T-cell (primary cell): ENCODE measurements at regions not wholly inside any gene's neighbourhood (a gene's known extent, or its start where the extent isn't known, plus 50 kb on each side); places are given as distances from the start of the nearest gene placed in this dataset.

ENCODE experiments used
- ATAC-seq, 4 experiments: fragments of 200-7000 bp in 3 of 4; fragments of 150-1000 bp in 1 of 4; cut with Tn5 transposase; replicated peaks in 1 of 4; 1 replicate in 3 of 4; 2 replicates in 1 of 4; pipeline ENCODE4 v1.10.0; 2021; ENCODE audit warnings: moderate library complexity in 3 of 4, mild to moderate bottlenecking in 2 of 4, moderate number of reproducible peaks in 1 of 4
- CTCF ChIA-PET, 2 donors: fragments of 300-600 bp; sonication (Branson Sonifier 250); formaldehyde crosslinking; loops; one replicate each; lab custom pipeline; 2022; ENCODE audit warnings: antibody characterized with exemption in 2 of 2; lab: Charles Lee
- POLR2A ChIA-PET, 2 donors: fragments of 300-600 bp; sonication (Branson Sonifier 250); formaldehyde crosslinking; loops; one replicate each; lab custom pipeline; 2022; ENCODE audit warnings: antibody characterized with exemption in 2 of 2; lab: Charles Lee
- DNase-seq, 35 experiments: peaks; one replicate each; pipeline versions ENCODE4 v3.0.0 to v3.0.0-alpha.2; 2013 to 2023
- H3K27ac ChIP-seq: one replicate; pipeline ENCODE4 v1.5.1; 2013; ENCODE audit warnings: low read length
- H3K27me3 ChIP-seq, 2 experiments: replicated peaks in 1 of 2; 1 replicate in 1 of 2; 2 replicates in 1 of 2; pipeline versions ENCODE4 v1.6.1 to v1.7.0; 2013; ENCODE audit warnings: low read length in 1 of 2, mixed read lengths in 1 of 2; ENCODE audit not compliant: control insufficient read depth in 2 of 2, insufficient read depth in 2 of 2; ENCODE audit errors: extremely low read depth in 1 of 2
- H3K36me3 ChIP-seq, 2 donors: 1 replicate in 1 of 2; 2 replicates in 1 of 2; pipeline versions ENCODE4 v1.6.1 to v1.7.0; 2013; ENCODE audit warnings: low read length in 1 of 2; ENCODE audit not compliant: control insufficient read depth in 2 of 2, insufficient read depth in 1 of 2; ENCODE audit errors: extremely low read depth in 1 of 2
- H3K4me1 ChIP-seq, 2 experiments: 1 replicate in 1 of 2; 2 replicates in 1 of 2; pipeline versions ENCODE4 v1.6.1 to v1.7.0; 2013; ENCODE audit warnings: low read length in 2 of 2, mixed read lengths in 1 of 2; ENCODE audit not compliant: insufficient read depth in 2 of 2, control insufficient read depth in 1 of 2; ENCODE audit errors: extremely low read depth in 1 of 2
- H3K4me3 ChIP-seq, 2 donors: 1 replicate in 1 of 2; 2 replicates in 1 of 2; pipeline versions ENCODE4 v1.5.1 to v1.7.0; 2013; ENCODE audit warnings: mild to moderate bottlenecking in 2 of 2, low read length in 1 of 2, moderate library complexity in 1 of 2; ENCODE audit not compliant: control insufficient read depth in 1 of 2; ENCODE audit errors: extremely low read depth in 1 of 2
- H3K9me3 ChIP-seq: 2 replicates; pipeline ENCODE4 v1.7.0; 2013
- H3K27ac Mint-ChIP-seq, 2 donors: one replicate each; pipeline ENCODE4 v1.8.0; 2020 to 2021; ENCODE audit warnings: mild to moderate bottlenecking in 2 of 2, mixed read lengths in 2 of 2
- H3K27me3 Mint-ChIP-seq, 2 donors: one replicate each; pipeline ENCODE4 v1.8.0; 2021 to 2022; ENCODE audit warnings: mixed read lengths in 2 of 2
- H3K36me3 Mint-ChIP-seq: one replicate; pipeline ENCODE4 v1.8.0; 2021; ENCODE audit warnings: mixed read lengths
- H3K4me1 Mint-ChIP-seq, 3 donors: one replicate each; pipeline ENCODE4 v1.8.0; 2020 to 2022; ENCODE audit warnings: mixed read lengths in 3 of 3, mild to moderate bottlenecking in 1 of 3
- H3K4me3 Mint-ChIP-seq, 3 donors: one replicate each; pipeline ENCODE4 v1.8.0; 2020 to 2022; ENCODE audit warnings: mild to moderate bottlenecking in 3 of 3, mixed read lengths in 3 of 3, moderate library complexity in 3 of 3
- H3K9me3 Mint-ChIP-seq, 3 donors: one replicate each; pipeline ENCODE4 v1.8.0; 2020 to 2022; ENCODE audit warnings: mixed read lengths in 3 of 3
- WGBS: methylation state at CpG from one replicate; pipeline ENCODE4 v1.1.5; 2013; ENCODE audit warnings: missing lambda C conversion rate; ENCODE audit not compliant: insufficient coverage; 5-methylcytosine and 5-hydroxymethylcytosine counted together

- ChIA-PET CTCF (no interaction called here), POLR2A (interaction anchor here in 1 of 2 donors (0.6 kb wide), 1 partner anchor 10 kb away, joined by 3 read pairs; no protein-coding TSS in a partner anchor)
- Histone ChIP-seq H3K36me3 (no peaks in the 10 kb centered on the region), H3K4me3 (no peak overlapping the region), H3K27ac (no peak overlapping the region), H3K4me1 (no peaks in the 10 kb centered on the region), H3K27me3 (no peaks in the 10 kb centered on the region), H3K9me3 (no peaks in the 10 kb centered on the region)
- H3K27me3 Mint-ChIP-seq, result no peaks in the 10 kb centered on the region
- peaks cover 8% of the 10 kb centered on the region for H3K36me3 Mint-ChIP-seq
- peaks cover 4 to 34% (median 17%) of the 10 kb centered on the region in 3 donors for H3K4me1 Mint-ChIP-seq
- H3K4me3 Mint-ChIP-seq, result no peak overlapping the region
- no peak for ATAC-seq
- H3K27ac Mint-ChIP-seq, result no peak overlapping the region
- WGBS, result no CpG with 5 or more reads among the region's 4 CpGs
- no peak for DNase-seq
- peaks cover 0 to 4% (median 0%) of the 10 kb centered on the region in 3 donors for H3K9me3 Mint-ChIP-seq
Measured at GRCh38 chr1:184919892-184920291, 54.4 kb downstream of the NIBAN1 start.

GRCh38 chr1:184915463-184916090 is 58.7 kb downstream of the NIBAN1 start:
- no peaks in the 10 kb centered on the region for H3K27me3 Mint-ChIP-seq
- no peaks in the 10 kb centered on the region for H3K36me3 ChIP-seq

GRCh38 chr1:184914149-184914548 is 60.2 kb downstream of the NIBAN1 start:
- Histone ChIP-seq H3K27ac (no peak overlapping the region), H3K4me3 (no peak overlapping the region), H3K4me1 (no peaks in the 10 kb centered on the region), H3K9me3 (no peaks in the 10 kb centered on the region), H3K36me3 (no peaks in the 10 kb centered on the region), H3K27me3 (no peaks in the 10 kb centered on the region)
- DNase-seq (no peak), ATAC-seq (no peak)
- H3K4me3 Mint-ChIP-seq, result no peak overlapping the region
- H3K27ac Mint-ChIP-seq, result no peak overlapping the region
- no CpG with 5 or more reads among the region's 4 CpGs for WGBS
- H3K27me3 Mint-ChIP-seq, result no peaks in the 10 kb centered on the region
- no peaks in the 10 kb centered on the region for H3K9me3 Mint-ChIP-seq
- peaks cover 0 to 23% (median 15%) of the 10 kb centered on the region in 3 donors for H3K4me1 Mint-ChIP-seq
- H3K36me3 Mint-ChIP-seq, result peaks cover 8% of the 10 kb centered on the region
- CTCF ChIA-PET, result no interaction called here
- POLR2A ChIA-PET, result interaction anchor here in 1 of 2 donors (0.6 kb wide), 1 partner anchor 95 kb away, joined by 4 read pairs; no protein-coding TSS in a partner anchor

More at GRCh38 chr1:184915463-184916090, 58.7 kb downstream of the NIBAN1 start:
- no peaks in the 10 kb centered on the region for H3K9me3 ChIP-seq
- H3K4me1 ChIP-seq, result no peaks in the 10 kb centered on the region
- no peak overlapping the region for H3K27ac Mint-ChIP-seq
- H3K4me3 ChIP-seq, result no peak overlapping the region
- no peak overlapping the region for H3K27ac ChIP-seq
- no peak for ATAC-seq
- DNase-seq, result no peak
- H3K36me3 Mint-ChIP-seq, result peaks cover 8% of the 10 kb centered on the region
- ChIA-PET CTCF (no interaction called here), POLR2A (no interaction called here)
- no peaks in the 10 kb centered on the region for H3K27me3 ChIP-seq
- no CpG with 5 or more reads among the region's 3 CpGs for WGBS
- no peak overlapping the region for H3K4me3 Mint-ChIP-seq
- H3K9me3 Mint-ChIP-seq, result no peaks in the 10 kb centered on the region
- H3K4me1 Mint-ChIP-seq, result peaks cover 0 to 30% (median 17%) of the 10 kb centered on the region in 3 donors

GRCh38 chr1:184912392-184912791 is 61.9 kb downstream of the NIBAN1 start:
- ChIA-PET CTCF (no interaction called here), POLR2A (no interaction called here)
- no peaks in the 10 kb centered on the region for H3K4me1 ChIP-seq
- no peak overlapping the region for H3K4me3 ChIP-seq
- no peaks in the 10 kb centered on the region for H3K27me3 ChIP-seq
- no peak overlapping the region for H3K4me3 Mint-ChIP-seq
- no peak overlapping the region for H3K27ac ChIP-seq
- 80% methylated on average over 2 of the region's 3 CpGs for WGBS
- H3K9me3 Mint-ChIP-seq, result no peaks in the 10 kb centered on the region
- peaks cover 8% of the 10 kb centered on the region for H3K36me3 Mint-ChIP-seq
- ATAC-seq (no peak), DNase-seq (no peak)
- H3K27me3 Mint-ChIP-seq, result no peaks in the 10 kb centered on the region
- peaks cover 0 to 19% (median 11%) of the 10 kb centered on the region in 3 donors for H3K4me1 Mint-ChIP-seq
- no peaks in the 10 kb centered on the region for H3K9me3 ChIP-seq
- H3K36me3 ChIP-seq, result no peaks in the 10 kb centered on the region
- H3K27ac Mint-ChIP-seq, result no peak overlapping the region

- H3K27ac Mint-ChIP-seq, result no peak overlapping the region
- CTCF ChIA-PET, result interaction anchor here in 1 of 2 donors (0.7 kb wide), 1 partner anchor 415 kb away, joined by 3 read pairs; no protein-coding TSS in a partner anchor
- WGBS, result 100% methylated on average over 1 of the region's 2 CpGs
Measured at GRCh38 chr1:184911830-184912229, 62.5 kb downstream of the NIBAN1 start.

GRCh38 chr1:184911103-184911745 is 63.1 kb downstream of the NIBAN1 start:
- POLR2A ChIA-PET, result interaction anchor here in 1 of 2 donors (0.5 kb wide), 1 partner anchor 14 kb away, joined by 5 read pairs; no protein-coding TSS in a partner anchor
- Mint-ChIP-seq H3K9me3 (no peaks in the 10 kb centered on the region), H3K4me3 (no peak overlapping the region), H3K36me3 (peaks cover 5% of the 10 kb centered on the region), H3K4me1 (peaks cover 0 to 18% (median 8%) of the 10 kb centered on the region in 3 donors), H3K27me3 (no peaks in the 10 kb centered on the region), H3K27ac (no peak overlapping the region)
- Histone ChIP-seq H3K4me3 (no peak overlapping the region), H3K9me3 (no peaks in the 10 kb centered on the region), H3K4me1 (peaks cover 0 to under 1% of the 10 kb centered on the region in 2 experiments), H3K27me3 (no peaks in the 10 kb centered on the region), H3K36me3 (no peaks in the 10 kb centered on the region), H3K27ac (no peak overlapping the region)
- no peak for ATAC-seq
- CTCF ChIA-PET, result interaction anchor here in 1 of 2 donors (0.7 kb wide), 1 partner anchor 415 kb away, joined by 3 read pairs; no protein-coding TSS in a partner anchor
- WGBS, result no CpG with 5 or more reads among the region's 1 CpG
- no peak for DNase-seq

More at GRCh38 chr1:184911830-184912229, 62.5 kb downstream of the NIBAN1 start:
- no peak overlapping the region for H3K4me3 Mint-ChIP-seq
- peaks cover 7% of the 10 kb centered on the region for H3K36me3 Mint-ChIP-seq
- no peaks in the 10 kb centered on the region for H3K36me3 ChIP-seq
- H3K27ac ChIP-seq, result no peak overlapping the region
- H3K9me3 ChIP-seq, result no peaks in the 10 kb centered on the region
- DNase-seq (no peak), ATAC-seq (no peak)
- no peaks in the 10 kb centered on the region for H3K27me3 ChIP-seq
- no peaks in the 10 kb centered on the region for H3K27me3 Mint-ChIP-seq
- H3K4me1 Mint-ChIP-seq, result peaks cover 0 to 18% (median 11%) of the 10 kb centered on the region in 3 donors
- no peaks in the 10 kb centered on the region for H3K9me3 Mint-ChIP-seq
- POLR2A ChIA-PET, result interaction anchor here in 1 of 2 donors (0.5 kb wide), 1 partner anchor 14 kb away, joined by 5 read pairs; no protein-coding TSS in a partner anchor
- H3K4me3 ChIP-seq, result no peak overlapping the region
- H3K4me1 ChIP-seq, result no peaks in the 10 kb centered on the region
